ENCODE measurements at regions not wholly inside any gene's neighbourhood (a gene's known extent, or its start where the extent isn't known, plus 50 kb on each side); places are given as distances from the start of the nearest gene placed in this dataset.

- no peak overlapping the region for H3K4me2 ChIP-seq (ENCODE audit: low read depth, low read length)
- no peak for DNase-seq (ENCODE audit: low spot score)
- no peak for FAIRE-seq
- TF ChIP-seq CEBPB (IDR thresholded peaks at IDR 0.05; ENCODE audit: borderline replicate concordance, low read depth, low read length) (peak; percentile 50; the same call in 1 of the 2 replicates), ZNF746 (CRISPR knock-in tag; IDR thresholded peaks at IDR 0.05) (no peak), STAT5B (CRISPR knock-in tag; IDR thresholded peaks at IDR 0.05) (no peak), SKI (IDR thresholded peaks at IDR 0.05; ENCODE audit: partially characterized antibody) (no peak), ZBTB14 (CRISPR knock-in tag; IDR thresholded peaks at IDR 0.05) (no peak)
- H3K4me3 ChIP-seq (replicated peaks in 1 of 3; ENCODE audit: insufficient read depth in 1 of 3, low read depth in 2 of 3, low read length in 3 of 3): no peak overlapping the region
- intact Hi-C loops (cut with micrococcal nuclease; ENCODE audit: unreplicated experiment) (no loop called here), in situ Hi-C loops (cut with HindIII; ENCODE audit: extremely low pct_ligation_motif_present, low pct_unique_long_range_greater_than_20kb) (no loop called here)
- ChIA-PET CTCF (ENCODE audit: low intra/inter-chr PET ratio, low total read pairs) (no interaction called here), POLR2A (no interaction called here)
- BruUV-seq (replicated peaks): no TSS peak
- H3K36me3 ChIP-seq (replicated peaks in 1 of 2; ENCODE audit: control insufficient read depth in 1 of 2, insufficient read depth in 2 of 2, low read length in 2 of 2): no peaks in the 10 kb centered on the region
- no peaks in the 10 kb centered on the region for H3K9me3 ChIP-seq (ENCODE audit: low read length)
- no peaks in the 10 kb centered on the region for H3K4me1 ChIP-seq (ENCODE audit: insufficient read depth, low read length)
- H4K20me1 ChIP-seq (ENCODE audit: insufficient read depth, low read length): no peaks in the 10 kb centered on the region
- WGBS (ENCODE audit: low lambda C conversion rate): 22% methylated on average over 1 of the region's 1 CpG
- no peaks in the 10 kb centered on the region for H3K79me2 ChIP-seq (ENCODE audit: insufficient read depth, low read length)
- H3K27me3 ChIP-seq (ENCODE audit: control insufficient read depth in 1 of 2, insufficient read depth in 2 of 2, low read length in 2 of 2): no peaks in the 10 kb centered on the region
- no peak for ATAC-seq
- H2AFZ ChIP-seq (ENCODE audit: low read length): no peak overlapping the region
- H3K27ac ChIP-seq (ENCODE audit: extremely low read length, insufficient read depth, low read length): no peak overlapping the region
- no peak overlapping the region for H3K9ac ChIP-seq (ENCODE audit: insufficient read depth, low read depth, low read length)
Observed at GRCh38 chr1:199792874-199793273, 234.6 kb upstream of the NR5A2 start.

GRCh38 chr1:199794105-199794863, 233.2 kb upstream of the NR5A2 start:
- Histone ChIP-seq H3K79me2 (ENCODE audit: insufficient read depth, low read length) (no peaks in the 10 kb centered on the region), H3K9me3 (ENCODE audit: low read length) (no peaks in the 10 kb centered on the region), H3K9ac (ENCODE audit: insufficient read depth, low read depth, low read length) (no peak overlapping the region), H3K36me3 (replicated peaks in 1 of 2; ENCODE audit: control insufficient read depth in 1 of 2, insufficient read depth in 2 of 2, low read length in 2 of 2) (no peaks in the 10 kb centered on the region), H3K4me2 (ENCODE audit: low read depth, low read length) (no peak overlapping the region), H3K4me1 (ENCODE audit: insufficient read depth, low read length) (no peaks in the 10 kb centered on the region), H4K20me1 (ENCODE audit: insufficient read depth, low read length) (no peaks in the 10 kb centered on the region), H3K27ac (ENCODE audit: extremely low read length, insufficient read depth, low read length) (no peak overlapping the region), H2AFZ (ENCODE audit: low read length) (no peak overlapping the region), H3K4me3 (replicated peaks in 1 of 3; ENCODE audit: insufficient read depth in 1 of 3, low read depth in 2 of 3, low read length in 3 of 3) (no peak overlapping the region), H3K27me3 (ENCODE audit: control insufficient read depth in 1 of 2, insufficient read depth in 2 of 2, low read length in 2 of 2) (no peaks in the 10 kb centered on the region)
- FAIRE-seq (no peak), DNase-seq (ENCODE audit: low spot score) (no peak), ATAC-seq (no peak)
- intact Hi-C loops (cut with micrococcal nuclease; ENCODE audit: unreplicated experiment): no loop called here
- no peak for TF ChIP-seq NFYB (CRISPR knock-in tag; IDR thresholded peaks at IDR 0.05)
- TF ChIP-seq HMG20A (CRISPR knock-in tag; IDR thresholded peaks at IDR 0.05; ENCODE audit: borderline replicate concordance): no peak
- TF ChIP-seq CEBPB (IDR thresholded peaks at IDR 0.05; ENCODE audit: borderline replicate concordance, low read depth, low read length): peak; percentile 50; the same call in 1 of the 2 replicates
- 21% methylated on average over 9 of the region's 9 CpGs for WGBS (ENCODE audit: low lambda C conversion rate)
- in situ Hi-C loops (cut with HindIII; ENCODE audit: extremely low pct_ligation_motif_present, low pct_unique_long_range_greater_than_20kb): no loop called here
- ChIA-PET POLR2A (no interaction called here), CTCF (ENCODE audit: low intra/inter-chr PET ratio, low total read pairs) (no interaction called here)
- no TSS peak for BruUV-seq (replicated peaks)
